ENCODE measurements at regions not wholly inside any gene's neighbourhood (a gene's known extent, or its start where the extent isn't known, plus 50 kb on each side); places are given as distances from the start of the nearest gene placed in this dataset.
"Not testable (repeated sequence)": the region's sequence is repeated elsewhere in the genome, so short reads cannot be mapped to it uniquely, and the experiment has no call there.

- DNase-seq (ENCODE audit: low read depth in 3 of 3, low spot score in 2 of 3), result no peak
These were observed 99.8 kb downstream of the PJA1 start for GRCh38 chrX:69065451-69065850.

DNA sequence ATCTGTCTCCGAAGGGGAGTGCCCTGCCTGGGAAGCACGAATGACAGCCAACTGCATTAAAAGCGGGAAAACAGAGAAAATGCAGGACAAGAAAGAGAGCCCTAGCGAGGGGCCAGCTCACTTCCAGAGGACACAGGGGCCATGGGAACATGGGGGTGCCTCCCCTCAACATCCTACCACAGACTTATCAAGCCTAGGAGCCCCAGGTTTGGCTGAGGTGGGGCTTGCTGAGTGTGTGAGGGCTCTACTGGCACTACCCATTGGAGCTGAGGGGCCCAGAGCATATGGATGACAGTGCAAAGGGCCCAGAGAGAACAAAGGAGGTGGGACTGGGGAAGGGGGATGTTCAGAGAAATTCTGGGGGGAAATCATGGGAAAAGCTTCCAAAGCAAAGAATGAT is 101.8 kb downstream of the PJA1 start:
- no peak for DNase-seq (ENCODE audit: low read depth in 3 of 3, low spot score in 2 of 3)

DNA sequence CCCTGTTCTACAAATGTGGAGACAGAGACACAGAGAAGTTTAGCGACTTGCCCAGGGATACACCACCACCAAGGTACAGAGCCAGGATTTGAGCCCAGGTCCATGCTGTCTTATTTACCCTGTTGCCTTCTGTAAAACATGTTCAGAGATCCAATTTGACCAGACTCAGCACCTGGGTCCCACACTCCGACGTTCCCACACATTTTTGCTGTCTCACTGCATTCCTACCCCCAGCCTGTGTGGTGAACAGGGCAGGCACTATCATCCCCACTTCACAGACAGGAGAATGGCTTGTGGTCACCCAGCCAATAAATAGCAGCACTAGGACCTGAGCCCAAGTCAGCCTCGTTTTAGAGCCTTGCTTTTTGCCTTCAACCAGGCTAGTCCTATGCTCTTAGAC is 102.8 kb downstream of the PJA1 start:
- DNase-seq (ENCODE audit: low read depth in 3 of 3, low spot score in 2 of 3), result no peak

- DNase-seq (ENCODE audit: low read depth in 3 of 3, low spot score in 2 of 3), result no peak
These were observed 104.4 kb downstream of the PJA1 start for GRCh38 chrX:69060631-69061408.

GRCh38 chrX:69055193-69055592 is 110.1 kb downstream of the PJA1 start:
- no peak for DNase-seq (ENCODE audit: low read depth in 3 of 3, low spot score in 2 of 3)

DNA sequence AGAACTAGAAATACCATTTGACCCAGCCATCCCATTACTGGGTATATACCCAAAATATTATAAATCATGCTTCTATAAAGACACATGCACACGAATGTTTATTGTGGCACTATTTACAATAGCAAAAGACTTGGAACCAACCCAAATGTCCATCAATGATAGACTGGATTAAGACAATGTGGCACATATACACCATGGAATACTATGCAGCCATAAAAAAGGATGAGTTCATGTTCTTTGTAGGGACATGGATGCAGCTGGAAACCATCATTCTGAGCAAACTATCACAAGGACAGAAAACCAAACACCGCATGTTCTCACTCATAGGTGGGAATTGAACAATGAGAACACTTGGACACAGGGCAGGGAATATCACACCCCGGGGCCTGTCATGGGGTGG is 110.8 kb downstream of the PJA1 start:
- not testable (repeated sequence) for DNase-seq (ENCODE audit: low read depth in 3 of 3, low spot score in 2 of 3)

GRCh38 chrX:69051901-69052300 is 113.4 kb downstream of the PJA1 start:
- no peak for DNase-seq (ENCODE audit: low read depth in 3 of 3, low spot score in 2 of 3)

DNA sequence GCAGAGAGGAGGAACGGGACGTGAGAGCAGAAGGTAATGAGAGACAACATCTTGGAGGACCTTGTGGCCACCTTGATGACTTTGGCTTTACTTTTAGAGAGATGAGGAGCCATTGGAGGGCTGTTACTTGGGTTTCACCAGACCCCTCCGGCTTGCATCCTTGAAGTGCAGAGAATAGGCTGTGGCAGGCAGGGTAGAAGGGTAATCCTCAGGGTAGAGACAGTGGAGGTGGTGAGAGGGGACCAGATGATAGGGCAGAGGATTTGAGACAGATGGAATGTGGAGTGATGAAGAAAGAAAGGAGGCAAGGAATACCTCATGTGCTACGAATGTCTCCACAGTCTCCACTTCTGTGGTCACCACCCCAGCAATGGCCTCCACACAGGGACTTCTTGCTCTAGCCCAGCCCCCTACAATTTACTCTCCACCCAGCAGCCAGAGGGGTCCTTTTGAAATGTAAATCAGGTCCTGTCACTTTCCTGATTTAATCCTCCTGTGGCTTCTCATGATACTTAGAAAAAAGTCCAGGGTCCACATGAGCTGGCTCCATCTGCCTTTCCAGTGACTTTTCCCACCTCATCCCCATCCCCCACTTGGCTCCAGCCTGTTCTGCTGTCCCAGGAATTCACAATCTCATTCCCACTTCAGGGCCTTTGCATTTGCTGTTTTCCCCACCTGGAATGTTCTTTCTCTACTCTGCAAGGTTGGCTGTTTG is 115.0 kb downstream of the PJA1 start:
- DNase-seq (ENCODE audit: low read depth in 3 of 3, low spot score in 2 of 3), result no peak

DNA sequence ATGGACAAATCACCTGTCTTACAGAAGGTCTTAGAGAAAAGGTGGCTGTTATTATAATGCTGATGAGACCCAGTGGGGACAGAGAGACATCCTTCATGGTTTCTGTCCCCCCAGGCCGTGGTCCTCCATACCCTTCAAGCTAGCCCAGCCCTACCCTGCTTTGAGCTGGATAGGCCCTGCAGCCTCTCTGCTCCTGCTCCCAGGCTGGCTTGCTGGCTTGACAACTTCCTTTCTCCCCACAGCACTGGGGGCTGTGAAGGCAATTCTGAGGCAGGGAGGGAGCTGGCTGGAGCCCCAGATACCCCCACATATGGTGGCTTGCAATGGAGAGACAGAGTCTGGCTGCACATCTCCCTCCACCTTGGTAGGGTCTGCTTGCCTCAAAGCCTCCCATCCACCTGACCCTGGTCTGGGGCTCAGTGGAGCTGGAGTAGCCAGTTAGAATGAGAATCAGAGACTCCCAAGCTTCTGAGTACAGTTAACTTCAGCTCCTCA is 118.2 kb downstream of the PJA1 start:
- no peak for DNase-seq (ENCODE audit: low read depth in 3 of 3, low spot score in 2 of 3)

DNA sequence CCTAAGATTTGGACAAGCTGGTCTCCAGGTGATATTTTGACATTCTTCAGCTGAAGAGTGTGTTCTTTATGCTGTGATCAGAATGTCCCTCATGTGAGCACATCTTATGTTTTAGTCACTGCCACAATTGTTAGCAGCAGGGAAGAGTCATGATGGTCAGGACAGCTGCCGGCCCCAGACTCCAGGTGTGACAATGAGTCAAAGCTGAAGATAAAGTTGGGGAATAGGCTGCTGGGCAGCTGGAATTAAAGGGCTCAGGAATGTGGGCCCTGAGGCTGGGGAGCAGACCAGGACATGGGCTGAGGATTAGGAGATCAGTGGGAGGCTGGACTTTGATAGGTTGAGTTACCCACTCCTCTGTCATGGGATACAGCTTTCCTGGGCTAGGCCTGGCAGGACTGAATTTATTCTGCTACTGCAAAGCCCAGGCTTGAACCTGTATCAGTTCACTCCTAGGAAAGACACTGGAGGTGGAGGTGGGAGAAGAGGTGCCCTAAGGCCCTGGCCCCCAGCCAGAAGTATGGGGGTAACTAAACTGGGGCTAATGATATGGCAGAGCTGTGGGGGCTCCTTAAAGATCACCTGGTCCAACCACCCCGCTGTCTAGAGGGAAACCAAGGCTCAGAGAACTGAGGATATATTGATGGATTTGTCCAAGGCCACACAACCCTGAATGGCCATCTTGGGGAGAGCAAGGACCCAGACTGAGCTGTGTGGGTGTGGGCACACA is 119.5 kb downstream of the PJA1 start:
- DNase-seq (ENCODE audit: low read depth in 3 of 3, low spot score in 2 of 3), result no peak

GRCh38 chrX:69038816-69039215 is 126.4 kb downstream of the PJA1 start:
- DNase-seq (ENCODE audit: low read depth in 3 of 3, low spot score in 2 of 3), result no peak

DNA sequence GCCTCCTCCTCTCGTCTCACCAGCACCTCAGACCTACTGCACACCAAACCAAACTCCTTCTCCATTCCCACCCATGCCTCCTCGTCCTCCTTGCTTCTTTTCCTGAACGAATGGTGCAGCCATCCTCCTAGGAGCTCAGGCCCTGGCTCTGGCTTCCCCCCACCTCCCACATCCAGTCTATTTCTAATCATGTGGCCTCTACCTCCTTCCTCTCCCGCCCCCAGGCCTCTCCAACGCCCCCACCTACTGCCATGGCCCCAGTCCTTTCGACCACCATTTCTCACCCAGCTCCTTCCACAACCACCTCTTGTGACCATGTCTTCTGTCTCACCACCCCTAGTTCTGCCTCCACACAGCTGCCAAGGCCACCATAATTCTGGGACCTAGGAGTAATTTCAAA is 127.1 kb downstream of the PJA1 start:
- no peak for DNase-seq (ENCODE audit: low read depth in 3 of 3, low spot score in 2 of 3)

DNA sequence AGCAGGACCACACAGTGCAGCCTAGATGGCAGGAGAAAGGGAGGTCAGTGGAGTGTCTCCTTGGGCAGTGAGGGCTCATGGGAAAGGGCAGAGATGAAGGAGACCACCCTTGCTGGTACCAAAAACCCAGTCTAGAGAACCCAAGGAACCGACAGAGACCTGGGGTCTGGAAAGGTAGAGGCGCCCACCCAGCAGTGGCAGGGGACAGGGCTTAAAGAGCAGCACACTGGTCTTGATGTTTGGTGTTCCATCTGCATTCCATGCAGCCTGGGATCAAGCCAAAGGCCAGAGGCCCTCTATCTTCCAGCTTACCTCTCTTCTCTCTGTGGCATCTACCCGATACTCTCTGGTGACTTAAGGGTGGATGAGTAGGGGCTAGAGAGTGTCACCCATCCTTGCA is 127.5 kb downstream of the PJA1 start:
- DNase-seq (ENCODE audit: low read depth in 3 of 3, low spot score in 2 of 3), result no peak

GRCh38 chrX:69036674-69037573 is 128.3 kb downstream of the PJA1 start:
- no peak for DNase-seq (ENCODE audit: low read depth in 3 of 3, low spot score in 2 of 3)

DNA sequence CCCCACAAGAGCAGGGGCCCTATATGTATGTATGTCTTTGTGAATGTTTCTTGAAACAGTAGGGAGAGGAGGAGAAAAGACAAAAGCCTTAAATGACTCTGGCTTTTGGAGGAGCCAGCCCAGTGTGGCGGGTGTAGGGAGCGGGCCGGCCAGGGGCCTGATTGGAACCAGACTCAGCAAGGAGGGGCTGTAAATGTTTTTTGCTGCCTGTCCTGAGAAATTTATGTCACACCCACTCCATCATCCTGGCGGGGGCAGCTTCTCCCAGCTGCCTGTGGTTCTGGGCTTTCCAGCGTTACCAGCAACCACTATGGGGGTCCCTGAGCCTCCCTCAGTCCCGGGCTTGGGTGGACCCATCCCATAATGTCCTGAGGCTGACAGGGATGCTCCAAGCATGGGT is 130.8 kb downstream of the PJA1 start:
- no peak for DNase-seq (ENCODE audit: low read depth in 3 of 3, low spot score in 2 of 3)

DNA sequence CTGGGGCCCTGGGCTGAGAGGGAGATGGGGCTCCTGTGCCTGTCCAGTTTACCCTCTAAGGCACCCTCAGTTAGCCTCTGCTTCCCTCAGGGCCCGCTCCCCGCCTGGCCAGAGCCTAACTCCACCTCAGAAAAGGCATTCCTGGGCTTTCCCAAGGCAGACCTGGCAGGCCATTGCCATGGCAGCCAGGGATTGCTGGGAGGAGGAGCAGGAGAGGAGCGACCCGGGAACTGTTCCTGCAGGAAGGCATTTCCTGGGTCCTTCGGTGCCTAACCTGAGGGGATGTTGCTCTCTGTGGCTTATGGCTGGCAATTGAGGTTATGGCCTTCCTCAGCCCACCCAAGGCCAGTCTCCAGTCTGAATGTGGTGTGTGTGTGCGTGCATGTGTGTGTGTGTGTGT is 131.3 kb downstream of the PJA1 start:
- DNase-seq (ENCODE audit: low read depth in 3 of 3, low spot score in 2 of 3), result no peak

GRCh38 chrX:69032601-69033000 is 132.7 kb downstream of the PJA1 start:
- no peak for DNase-seq (ENCODE audit: low read depth in 3 of 3, low spot score in 2 of 3)

DNA sequence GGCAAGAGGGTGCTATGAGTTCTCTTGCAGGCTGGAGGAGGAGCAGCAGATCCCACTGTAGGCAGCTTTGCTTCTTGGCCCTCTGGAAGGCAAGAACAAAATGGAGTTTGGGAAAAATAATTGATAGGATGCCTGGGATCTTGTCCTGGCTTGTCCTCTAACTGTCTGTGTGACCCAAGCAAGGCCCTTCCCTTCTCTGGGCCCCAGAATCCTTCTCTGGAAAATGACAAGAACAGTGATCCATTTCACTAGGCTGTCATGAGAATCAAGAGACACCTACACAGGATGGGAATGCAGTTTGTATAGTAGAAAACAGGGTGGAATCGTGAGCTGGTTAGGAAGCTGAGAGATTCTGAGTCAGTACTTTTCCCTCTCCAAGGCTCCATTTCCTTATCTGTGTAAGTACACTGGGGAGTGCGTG is 133.3 kb downstream of the PJA1 start:
- no peak for DNase-seq (ENCODE audit: low read depth in 3 of 3, low spot score in 2 of 3)

- no peak for DNase-seq (ENCODE audit: low read depth in 3 of 3, low spot score in 2 of 3)
These were observed 134.1 kb downstream of the PJA1 start for GRCh38 chrX:69031181-69031580.

- no peak for DNase-seq (ENCODE audit: low read depth in 3 of 3, low spot score in 2 of 3)
These were observed 135.5 kb downstream of the PJA1 start for GRCh38 chrX:69029771-69030170.

- no peak for DNase-seq (ENCODE audit: low read depth in 3 of 3, low spot score in 2 of 3)
These were observed 136.5 kb downstream of the PJA1 start for GRCh38 chrX:69028761-69029120.
